HG02852 (cell line): ENCODE measurements at regions not wholly inside any gene's neighbourhood (a gene's known extent, or its start where the extent isn't known, plus 50 kb on each side); places are given as distances from the start of the nearest gene placed in this dataset.
A peak's percentile ranks its signal among the peaks of the same experiment; 100 is the strongest.
"Not testable (repeated sequence)": the region's sequence is repeated elsewhere in the genome, so short reads cannot be mapped to it uniquely, and the experiment has no call there.

ENCODE experiments used
- ATAC-seq: cut with Tn5 transposase; IDR thresholded peaks from one replicate; pipeline ENCODE4 v1.9.1; 2021; ENCODE audit warnings: mild to moderate bottlenecking, moderate library complexity; ENCODE audit not compliant: unreplicated experiment

DNA sequence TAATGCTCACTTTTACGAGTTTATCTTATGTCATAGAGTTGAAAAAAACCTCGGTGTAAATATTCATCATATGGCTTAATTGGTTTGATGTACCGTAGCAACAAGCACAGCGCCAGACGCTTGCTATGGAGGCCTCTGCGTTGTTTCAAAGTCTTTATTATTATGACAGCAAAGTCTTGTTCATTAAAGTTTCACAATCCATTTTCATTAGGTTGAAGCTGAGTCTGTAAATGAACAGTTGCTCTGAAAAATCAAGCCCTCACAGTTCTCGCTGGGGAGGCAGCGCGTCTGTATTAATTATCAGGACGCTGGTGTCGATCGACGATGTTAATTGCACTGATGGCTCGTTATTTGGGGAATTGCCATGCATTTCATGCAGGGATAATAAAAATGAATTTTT lies 185.6 kb downstream of the INSC start:
- no peak for ATAC-seq

DNA sequence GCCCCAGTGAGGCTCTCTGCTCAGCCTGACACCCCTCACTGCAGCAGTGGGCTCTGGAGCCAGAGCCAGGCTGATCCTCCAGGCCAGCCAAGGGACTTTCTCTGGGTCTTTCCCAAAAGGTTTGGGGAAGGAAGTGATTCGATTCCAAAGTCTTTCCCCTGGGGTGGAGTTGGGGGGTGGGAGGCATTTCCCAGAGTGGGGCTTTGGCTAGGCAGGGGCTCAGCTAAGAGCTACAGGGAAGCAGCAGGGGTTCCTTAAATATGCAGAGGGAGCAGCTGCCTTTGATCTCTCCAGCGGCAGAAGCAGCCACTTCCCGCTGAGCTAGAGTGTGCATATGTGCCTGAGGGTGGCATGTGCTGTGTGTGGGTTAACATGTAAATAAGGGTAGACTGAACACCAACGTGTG lies 192.9 kb downstream of the INSC start:
- ATAC-seq: no peak

DNA sequence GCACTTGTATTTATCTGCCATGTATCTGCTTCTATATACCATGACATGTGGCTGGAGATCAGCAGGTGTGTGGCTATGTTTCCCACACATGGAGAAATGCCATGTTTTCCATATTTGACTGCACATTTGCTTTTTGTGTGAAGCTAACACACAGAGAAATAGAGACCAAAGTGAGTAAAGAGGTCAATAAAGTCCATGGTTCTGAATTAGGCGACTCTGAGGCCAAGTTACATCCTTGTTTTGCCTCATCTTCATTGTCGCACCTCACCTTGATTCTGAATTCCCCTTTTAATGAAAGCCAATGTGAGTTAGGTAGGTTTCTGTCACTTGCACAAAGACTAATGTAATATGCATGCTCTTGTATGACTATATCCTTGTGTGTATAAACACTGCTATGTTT lies 194.1 kb downstream of the INSC start:
- no peak for ATAC-seq

DNA sequence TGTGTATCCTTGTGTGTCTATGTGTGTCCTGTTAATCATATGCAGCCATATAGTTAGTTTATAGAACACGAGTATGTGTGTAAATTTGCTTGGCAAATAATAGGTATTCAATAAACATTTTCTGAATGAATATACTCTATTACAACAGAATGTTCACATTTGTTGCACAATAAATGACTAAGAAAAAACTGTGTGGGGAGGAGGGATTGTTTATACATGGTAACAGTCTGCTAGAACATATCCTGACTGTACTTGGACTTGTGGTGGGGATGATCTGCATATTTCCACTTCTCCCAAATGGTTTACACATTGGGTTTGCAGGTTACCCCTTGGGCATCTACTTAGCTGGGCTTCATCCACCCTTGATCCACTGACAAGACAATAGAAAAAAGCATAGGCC lies 194.6 kb downstream of the INSC start:
- ATAC-seq: no peak

DNA sequence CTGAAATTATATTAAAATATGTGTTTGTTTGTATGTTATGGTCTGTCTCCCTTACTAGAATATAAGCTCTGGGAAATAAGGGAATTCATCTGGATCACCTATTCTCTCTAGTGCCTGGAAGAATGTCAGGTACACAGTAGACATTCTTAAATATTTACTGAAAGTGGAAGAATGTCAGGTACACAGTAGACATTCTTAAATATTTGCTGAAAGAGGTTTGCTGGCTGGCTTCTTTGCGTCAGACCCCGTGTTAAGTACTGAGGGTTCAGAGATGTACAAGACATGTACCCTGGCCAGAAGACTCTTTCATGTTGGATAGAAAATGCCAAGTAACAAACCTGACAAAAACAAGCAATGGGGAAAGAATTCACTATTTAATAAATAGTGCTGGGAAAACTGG lies 199.1 kb downstream of the INSC start:
- ATAC-seq: no peak

DNA sequence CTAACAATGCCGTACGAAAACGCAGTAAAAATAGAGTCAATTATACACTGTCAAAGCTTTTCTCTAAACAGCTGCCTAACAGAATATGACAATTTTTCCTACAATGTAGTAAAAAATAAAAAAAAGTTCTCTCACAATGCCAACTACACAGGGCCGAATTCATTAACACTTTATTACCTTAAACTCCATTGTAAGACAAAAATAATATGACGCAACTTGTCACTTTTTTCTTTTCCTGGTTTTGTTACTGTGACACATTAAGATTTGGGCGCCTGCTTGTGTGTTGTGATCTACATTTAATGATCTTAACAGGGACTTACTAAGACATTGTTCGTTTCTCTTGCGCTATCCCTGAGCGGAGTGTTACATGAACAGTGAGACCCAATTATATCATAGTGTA lies 204.1 kb downstream of the INSC start:
- no peak for ATAC-seq

DNA sequence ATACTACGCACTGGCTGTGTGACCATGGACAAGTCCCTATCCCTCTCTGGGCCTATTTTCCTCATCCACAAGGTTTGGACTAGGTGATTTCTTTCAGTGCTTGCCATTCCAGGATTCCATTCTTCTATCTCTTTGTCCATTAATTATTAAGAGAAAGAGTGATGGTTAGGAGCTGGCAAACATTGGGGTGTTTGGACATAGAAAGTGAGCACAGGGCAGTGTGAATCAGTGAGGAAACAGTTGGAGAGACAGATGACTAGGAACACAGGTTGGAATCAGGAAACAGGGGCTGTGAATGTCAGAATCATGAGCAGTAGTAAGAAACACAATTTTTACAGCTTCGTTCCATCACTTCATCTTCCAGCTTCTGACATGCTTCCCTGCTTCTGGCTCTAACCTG lies 211.8 kb downstream of the INSC start:
- ATAC-seq: no peak

DNA sequence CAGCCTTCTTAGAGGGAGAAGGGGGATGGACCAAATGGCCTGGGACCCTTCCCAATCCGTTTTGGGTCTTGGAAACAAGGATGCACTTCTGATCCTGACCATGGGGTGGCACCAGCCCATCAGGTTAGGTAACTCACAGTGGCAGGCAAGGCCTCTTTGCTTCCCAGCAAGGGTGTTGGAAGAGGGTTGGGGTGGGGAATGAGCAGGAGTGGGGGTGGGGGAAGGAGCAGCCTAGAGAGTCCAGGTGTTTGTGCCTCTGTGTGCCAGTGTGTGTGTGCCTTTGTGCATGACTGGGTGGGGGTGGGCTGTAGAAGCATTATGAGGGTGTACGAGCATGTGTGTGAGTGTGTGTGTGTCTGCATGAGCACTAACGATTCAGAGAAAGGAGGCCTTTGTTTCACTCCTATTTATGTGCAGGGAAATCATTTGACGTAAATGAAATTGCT lies 213.1 kb downstream of the INSC start:
- peak; percentile 55 for ATAC-seq

DNA sequence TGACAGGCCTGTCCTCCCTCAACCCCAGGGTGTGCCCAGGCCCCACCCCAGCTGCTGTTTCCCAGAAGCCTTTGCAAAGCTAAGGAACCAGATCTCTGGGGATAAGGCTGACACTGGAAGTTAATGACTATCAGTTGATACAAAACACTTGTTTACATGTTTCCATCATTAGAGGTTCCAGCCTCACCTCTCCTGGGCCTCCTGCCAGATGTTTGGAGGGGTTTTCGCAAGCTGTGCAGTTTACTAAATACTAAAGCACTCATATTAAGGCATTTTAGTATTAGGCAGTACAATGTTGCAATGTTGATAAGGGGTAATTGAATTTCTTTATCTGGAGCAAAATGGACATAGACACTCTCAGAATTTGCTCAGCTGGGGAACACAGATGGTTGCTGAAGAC lies 218.7 kb downstream of the INSC start:
- no peak for ATAC-seq

DNA sequence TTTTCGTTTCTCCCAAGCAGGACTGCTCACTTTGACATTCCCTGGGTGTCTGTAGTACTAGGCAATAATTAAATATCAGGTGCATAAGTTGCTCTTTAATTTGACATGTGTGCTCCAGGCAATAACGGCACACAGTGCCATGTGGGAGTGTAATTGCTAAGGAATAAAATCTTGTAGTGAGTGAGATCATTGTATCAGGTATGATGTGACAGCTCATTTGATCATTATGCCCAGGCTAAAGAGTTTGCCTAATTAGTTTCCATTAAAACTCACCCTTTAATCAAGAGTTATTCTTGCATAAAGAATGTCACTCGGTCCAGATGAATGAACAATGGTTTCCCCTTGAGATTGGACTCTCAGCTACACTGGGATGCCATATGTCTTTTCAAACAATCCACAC lies 220.0 kb downstream of the INSC start:
- ATAC-seq: no peak

DNA sequence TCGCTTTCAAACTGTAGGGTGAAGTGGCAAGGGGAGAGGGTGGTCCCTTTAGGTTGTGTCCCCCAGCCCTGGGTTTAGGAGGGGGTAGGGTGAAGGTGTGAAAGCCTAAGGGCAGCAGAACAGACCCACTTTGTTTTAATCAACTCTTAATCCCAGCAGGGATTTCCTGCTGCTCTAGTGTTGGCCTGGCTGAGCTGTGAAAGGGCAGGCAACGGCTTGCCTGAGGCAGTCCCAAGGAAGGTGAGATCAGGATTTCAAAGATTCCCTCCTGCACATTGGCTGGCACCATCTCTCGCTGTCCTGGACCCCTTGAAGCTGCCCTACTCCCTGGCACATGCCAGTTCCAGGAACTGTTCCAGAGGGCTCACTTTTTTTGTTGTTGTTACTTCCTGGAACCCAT lies 221.3 kb downstream of the INSC start:
- no peak for ATAC-seq

DNA sequence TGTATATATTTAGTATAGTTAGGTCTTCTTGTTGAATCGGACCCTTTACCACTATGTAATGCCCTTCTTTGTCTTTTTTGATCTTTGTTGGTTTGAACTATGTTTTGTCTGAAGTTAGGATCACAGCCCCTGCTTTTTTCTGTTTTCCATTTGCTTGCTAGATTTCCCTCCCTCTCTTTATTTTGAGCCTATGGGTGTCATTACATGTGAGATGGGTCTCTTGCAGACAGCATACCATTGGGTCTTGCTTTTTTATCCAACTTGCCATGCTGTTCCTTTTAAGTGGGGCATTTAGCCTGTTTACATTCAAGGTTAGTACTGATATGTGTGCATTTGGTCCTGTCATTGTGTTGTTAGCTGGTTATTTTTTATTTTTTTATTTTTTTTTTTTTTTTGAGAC lies 224.6 kb downstream of the INSC start:
- no peak for ATAC-seq

DNA sequence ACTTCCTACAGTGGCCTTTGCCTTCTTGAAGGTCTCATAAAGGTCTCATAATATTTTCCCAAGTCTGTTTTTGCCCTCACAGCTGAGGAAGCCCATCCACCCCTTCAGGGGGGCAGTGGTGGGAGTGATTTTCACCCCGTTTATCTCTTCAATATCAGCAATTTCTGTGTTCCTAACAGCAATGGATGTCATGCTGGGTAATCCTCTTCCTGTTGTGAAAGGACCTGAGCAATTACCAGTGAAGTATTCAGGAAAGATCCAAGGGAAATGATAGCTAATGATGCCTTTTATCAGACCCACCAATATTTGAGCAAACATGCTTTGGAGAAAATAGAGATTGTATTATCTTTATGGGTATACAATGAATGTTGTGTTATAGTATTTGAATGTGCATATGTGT lies 226.9 kb downstream of the INSC start:
- no peak for ATAC-seq

DNA sequence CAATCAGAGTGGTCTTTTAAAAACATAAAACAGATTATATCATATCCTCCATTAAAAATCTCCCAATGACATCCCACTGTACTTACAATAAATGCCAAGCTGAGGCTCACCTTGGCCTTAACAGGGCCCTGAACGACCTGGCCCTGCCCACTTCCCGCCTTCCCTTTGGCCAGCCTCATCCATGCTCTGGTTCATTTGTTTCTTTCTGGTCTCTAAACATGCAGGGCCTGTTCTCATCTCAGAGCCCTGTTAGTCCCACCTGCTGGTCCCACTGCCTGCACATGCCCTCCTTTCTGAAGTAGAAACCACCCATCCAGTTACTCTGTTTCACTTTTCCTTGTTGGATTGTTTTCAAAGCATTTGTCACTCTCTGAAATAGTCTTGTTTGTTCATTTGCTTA lies 227.4 kb downstream of the INSC start:
- no peak for ATAC-seq

DNA sequence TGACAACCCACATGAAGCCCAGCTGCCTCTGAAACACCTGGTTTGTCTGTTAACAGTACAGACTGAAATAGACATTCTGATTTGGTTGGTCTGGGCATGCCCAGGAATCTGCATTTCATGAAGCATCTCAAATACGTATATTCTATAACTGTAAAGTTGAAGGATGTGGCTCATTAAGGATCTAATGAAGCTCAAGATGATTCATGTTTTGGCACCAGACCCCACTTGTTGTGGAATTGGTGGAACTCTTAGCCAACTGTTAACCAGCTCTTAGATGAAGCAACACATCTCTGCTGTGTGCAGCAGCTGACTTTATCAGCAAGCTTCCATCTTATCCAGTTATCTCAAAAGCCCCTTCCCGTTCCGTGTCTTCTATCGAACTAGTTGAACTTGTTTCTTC lies 232.2 kb downstream of the INSC start:
- ATAC-seq: no peak

DNA sequence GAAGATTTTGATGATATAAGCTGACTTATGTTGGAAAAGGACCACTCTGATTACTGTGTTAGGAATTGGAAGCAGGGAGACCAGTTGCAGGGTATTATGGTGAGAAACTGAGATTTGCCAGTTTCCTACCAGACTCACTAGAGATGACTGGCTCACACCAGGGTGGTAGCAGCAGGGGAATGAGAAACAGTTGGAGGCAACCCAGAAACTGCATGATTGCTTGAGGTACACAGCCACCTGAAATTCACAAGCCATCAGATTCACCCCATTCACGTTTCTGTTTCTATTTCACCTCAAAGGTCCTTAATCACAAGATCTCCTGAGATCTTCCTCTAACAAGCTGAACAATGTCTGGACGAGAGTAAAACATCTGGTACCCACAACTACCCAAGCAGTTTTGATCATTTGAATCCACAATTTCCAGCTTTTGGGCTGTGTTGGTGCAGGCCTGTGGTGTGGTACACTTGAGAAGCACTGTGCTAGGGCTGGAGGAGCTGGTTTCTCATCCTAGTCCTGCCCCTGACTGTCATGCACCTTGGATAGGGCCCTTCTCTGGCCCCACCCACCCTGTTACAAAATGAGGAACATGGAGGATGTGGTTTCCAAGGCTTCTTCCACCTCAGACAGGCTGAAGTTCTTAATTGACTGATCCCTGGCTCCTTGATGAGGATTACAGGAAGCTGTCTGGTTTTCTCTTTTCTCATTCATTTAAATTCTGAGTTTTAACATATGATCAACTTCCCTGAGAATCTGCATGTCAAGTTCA lies 233.4 kb downstream of the INSC start:
- no peak for ATAC-seq

DNA sequence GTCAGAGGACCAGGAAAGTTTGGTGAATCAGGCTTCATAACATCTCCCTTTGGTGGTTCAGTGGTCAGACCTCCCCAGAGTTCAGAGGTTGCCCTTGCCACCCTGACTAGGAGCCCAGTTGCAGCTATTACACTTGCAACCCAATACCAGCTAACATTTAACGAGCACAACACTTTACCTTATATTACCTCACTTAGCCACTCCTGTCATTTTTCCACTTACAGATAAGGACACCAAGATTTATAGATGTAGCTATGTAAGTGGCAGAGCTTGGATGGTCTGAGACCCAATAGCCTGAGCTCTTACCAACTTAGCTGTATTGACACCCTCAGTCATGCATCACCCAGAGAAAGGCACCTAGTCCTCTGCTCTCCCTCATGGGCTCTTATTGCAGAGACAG lies 234.7 kb downstream of the INSC start:
- no peak for ATAC-seq

DNA sequence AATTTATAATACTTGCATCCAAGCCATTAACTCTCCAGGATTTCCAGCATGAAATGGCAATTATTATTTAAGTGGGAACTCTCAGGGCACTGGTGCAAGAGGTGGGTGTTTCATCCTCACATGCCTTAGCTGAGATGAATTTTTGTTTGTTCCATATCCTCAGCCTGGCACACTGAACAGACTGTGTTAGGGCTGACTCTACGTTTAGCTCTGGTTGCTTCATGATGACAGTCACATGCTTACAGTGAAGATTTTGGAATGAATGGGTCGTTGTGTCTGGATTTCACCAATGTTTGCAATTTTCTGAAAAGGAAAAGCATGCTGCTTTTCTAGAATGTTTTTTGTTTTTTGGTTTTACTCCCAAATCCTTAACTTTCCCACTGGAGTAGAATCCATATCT lies 246.6 kb downstream of the INSC start:
- no peak for ATAC-seq

DNA sequence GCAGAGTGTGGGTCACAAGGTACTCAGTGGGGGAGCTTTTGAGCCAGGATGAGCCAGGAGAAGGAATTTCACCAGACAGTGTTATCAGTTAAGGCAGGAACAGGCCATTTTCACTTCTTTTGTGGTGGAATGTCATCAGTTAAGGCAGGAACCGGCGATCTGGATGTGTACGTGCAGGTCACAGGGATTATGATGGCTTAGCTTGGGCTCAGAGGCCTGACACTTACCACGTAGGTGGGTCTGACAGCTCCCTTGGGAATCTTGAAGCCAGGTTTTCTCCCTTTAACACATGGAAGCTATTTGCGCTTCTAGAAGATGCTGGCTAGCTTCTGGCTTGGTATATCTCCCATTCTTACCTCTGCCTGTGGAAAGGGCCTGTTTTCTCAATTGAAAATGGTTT lies 250.6 kb downstream of the INSC start:
- not testable (repeated sequence) for ATAC-seq

DNA sequence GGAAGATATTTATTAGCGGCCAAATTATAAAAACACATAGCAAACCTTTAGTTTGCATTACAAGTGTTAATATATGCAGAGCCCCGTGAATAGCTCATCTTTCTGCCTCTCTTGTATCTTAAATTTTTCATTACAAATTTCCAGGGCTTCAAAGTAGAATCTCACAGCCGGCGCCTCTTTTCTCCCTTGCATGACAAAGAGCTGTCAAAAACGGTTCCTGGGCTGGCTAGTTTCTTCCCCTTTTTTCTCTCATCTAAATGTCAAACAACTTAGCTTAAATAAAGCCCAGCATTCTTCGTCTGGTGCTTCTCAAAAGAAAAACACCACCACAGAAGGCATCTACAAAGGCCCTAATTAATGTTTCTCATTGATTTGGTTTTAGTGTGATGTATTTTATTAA lies 253.0 kb downstream of the INSC start:
- ATAC-seq: no peak

DNA sequence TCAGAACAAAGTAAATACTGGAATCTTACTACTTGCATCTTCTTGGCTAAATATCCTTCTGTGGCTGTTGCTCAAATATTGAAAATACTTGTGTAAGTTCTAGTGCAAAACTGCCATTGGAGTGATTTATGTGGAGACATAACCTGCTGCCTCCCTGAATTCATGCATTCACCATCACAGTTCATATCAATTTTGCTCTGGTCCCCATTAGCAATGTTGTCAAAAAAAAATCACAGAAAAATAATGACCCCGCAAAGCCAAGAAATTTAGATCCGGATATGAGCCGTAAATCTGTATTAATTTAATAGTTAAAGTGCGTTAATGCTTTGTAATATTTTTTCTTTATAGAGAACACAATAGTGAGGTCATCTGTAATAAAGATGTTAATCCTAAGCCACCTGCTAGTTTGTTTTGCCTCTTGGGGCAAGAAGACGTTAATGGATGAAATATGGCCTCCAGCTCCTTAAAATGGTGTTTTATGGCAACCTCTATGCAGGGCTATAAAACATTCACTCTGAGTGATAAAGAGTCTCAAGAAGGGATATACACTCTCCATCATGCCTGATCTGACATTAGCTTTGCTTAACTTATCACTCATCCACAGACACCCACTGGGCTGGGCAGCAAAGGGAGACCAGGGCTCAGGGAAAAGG lies 255.9 kb downstream of the INSC start:
- ATAC-seq: no peak

DNA sequence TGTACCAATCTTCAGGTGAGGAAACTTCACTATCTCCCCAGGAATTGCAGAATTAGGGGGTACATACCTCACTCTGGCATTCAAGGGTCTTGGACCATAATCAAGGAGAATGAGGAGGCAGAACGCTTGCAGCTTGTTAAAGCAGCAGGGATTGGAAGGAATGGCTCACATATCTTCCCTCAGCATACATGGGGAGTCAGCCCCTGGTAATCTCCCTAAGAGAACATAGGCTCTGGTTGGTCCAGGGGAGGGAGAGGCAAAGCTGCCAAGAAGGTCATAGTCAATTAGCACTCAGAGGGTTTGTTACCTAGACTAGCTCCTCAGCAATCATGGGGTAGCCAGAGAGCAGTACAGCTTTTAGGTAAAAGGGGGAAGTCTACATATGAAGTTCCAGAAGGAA lies 256.8 kb downstream of the INSC start:
- no peak for ATAC-seq

DNA sequence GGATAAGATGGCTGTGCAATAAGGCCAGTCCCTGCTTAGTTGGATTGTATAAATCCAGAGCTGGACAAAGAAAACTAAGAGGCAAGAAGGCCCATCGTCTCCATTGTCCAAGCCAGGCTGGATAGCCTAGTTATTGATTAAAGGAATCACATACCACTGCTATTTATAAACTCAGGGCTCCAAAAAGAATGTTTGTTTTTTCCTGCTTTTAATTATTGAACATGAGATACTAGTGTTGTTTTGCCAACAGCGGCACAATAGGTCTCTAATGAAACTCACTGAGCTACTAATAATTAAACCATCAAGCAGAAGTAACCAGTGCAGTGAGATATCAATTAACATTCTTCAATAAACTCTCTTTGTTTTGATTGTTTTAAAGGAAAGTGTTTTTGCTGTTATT lies 259.7 kb downstream of the INSC start:
- ATAC-seq: no peak
